T47D (cell line): ENCODE measurements at regions not wholly inside any gene's neighbourhood (a gene's known extent, or its start where the extent isn't known, plus 50 kb on each side); places are given as distances from the start of the nearest gene placed in this dataset.
"Not testable (repeated sequence)": the region's sequence is repeated elsewhere in the genome, so short reads cannot be mapped to it uniquely, and the experiment has no call there.

Source experiments
- DNase-seq, 2 experiments: peaks; one replicate each; pipeline versions ENCODE4 v3.0.0 to v3.0.0-alpha.2; 2011 to 2012; ENCODE audit warnings: low read depth in 1 of 2, low spot score in 1 of 2
- JUND ChIP-seq: IDR thresholded peaks from 2 replicates; pipeline ENCODE4 v1.6.1; 2012; ENCODE audit warnings: low read depth
- in situ Hi-C: cut with HindIII; loops from 2 replicates; pipeline ENCODE4 v1.10.0; 2016; ENCODE audit warnings: low sequenced_read_pairs, low pct_unique_long_range_greater_than_20kb

DNA sequence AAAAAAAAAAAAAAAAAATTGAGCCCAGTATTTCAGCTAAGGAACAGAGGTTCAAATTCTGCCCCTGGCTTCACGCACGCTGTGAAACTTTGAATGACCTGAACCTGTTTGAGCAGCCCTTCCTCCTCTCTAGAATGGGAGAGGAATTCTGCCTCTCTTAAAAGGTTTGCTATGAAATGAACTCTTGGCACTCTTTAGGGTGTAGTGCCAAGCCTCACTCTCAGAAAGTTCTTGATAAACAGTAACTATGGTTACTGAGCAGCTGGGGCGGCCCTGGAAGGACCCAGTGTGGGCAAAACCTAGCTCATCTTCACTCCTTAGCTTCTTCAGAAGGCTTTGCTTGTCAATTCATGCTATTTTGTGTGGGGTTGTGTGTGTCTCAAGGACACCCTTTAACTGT lies 73.7 kb downstream of the GEMIN8 start:
- in situ Hi-C loops: no loop called here
- TF ChIP-seq JUND: no peak
- no peak for DNase-seq

DNA sequence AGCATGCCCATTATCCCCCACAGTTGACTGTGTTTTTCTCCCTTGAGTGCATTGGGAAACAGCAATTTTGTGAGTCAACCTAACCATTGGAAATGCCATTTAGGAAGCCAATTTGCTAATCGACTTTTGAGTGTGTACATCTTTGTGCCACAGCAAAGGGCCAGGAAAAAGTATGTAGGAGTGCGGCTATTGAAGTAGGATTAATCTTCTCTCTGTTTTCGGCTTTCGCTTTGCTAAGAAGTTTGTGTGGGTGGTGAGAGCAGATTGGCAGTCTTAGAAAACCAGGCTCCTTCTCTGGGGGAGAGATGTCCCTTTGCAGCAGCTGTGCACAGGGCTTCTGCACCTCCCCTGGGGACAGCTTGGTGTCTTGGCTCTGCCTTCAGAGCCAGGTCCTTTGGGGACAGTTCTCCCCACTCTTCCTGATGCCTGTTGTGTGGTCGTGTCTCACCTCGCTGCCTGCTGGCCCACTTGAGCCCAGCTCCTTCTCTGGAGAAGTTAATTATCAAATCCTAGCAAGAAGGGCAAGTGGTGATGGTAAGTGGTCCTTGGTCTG lies 74.5 kb downstream of the GEMIN8 start:
- no peak for DNase-seq
- in situ Hi-C loops: no loop called here
- no peak for TF ChIP-seq JUND

DNA sequence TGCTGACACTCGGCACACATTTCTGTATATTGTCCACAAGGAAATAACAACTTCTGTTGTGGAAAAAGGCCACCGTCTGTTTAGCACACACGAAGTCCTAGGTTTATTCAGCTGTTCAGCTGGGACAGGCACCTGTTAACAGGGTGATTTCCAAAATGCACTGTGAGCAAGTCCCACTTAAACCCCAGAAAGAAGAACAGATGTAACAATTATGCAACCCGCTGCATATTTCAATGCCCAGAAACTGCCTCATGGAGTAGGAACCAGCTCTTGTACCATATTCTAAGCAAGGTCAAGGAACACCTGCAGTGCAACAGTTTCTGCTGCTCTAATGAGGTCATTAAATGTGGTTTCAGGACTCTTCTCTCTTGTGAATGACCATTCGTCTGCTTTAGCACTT lies 77.1 kb downstream of the GEMIN8 start:
- no peak for TF ChIP-seq JUND
- DNase-seq: no peak
- in situ Hi-C loops: no loop called here

- DNase-seq, in situ Hi-C loops: not testable (repeated sequence)
These were observed 83.5 kb downstream of the GEMIN8 start for GRCh38 chrX:13946223-13946622.

DNA sequence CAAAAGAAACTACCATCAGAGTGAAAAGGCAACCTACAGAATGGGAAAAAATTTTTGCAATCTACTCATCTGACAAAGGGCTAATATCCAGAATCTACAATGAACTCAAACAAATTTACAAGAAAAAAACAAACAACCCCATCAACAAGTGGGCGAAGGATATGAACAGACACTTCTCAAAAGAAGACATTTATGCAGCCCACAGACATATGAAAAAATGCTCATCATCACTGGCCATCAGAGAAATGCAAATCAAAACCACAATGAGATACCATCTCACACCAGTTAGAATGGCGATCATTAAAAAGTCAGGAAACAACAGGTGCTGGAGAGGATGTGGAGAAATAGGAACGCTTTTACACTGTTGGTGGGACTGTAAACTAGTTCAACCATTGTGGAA lies 83.9 kb downstream of the GEMIN8 start:
- in situ Hi-C loops, DNase-seq: not testable (repeated sequence)

- in situ Hi-C loops: no loop called here
- no peak for TF ChIP-seq JUND
- DNase-seq: no peak
These were observed 89.0 kb downstream of the GEMIN8 start for GRCh38 chrX:13940671-13941070.

DNA sequence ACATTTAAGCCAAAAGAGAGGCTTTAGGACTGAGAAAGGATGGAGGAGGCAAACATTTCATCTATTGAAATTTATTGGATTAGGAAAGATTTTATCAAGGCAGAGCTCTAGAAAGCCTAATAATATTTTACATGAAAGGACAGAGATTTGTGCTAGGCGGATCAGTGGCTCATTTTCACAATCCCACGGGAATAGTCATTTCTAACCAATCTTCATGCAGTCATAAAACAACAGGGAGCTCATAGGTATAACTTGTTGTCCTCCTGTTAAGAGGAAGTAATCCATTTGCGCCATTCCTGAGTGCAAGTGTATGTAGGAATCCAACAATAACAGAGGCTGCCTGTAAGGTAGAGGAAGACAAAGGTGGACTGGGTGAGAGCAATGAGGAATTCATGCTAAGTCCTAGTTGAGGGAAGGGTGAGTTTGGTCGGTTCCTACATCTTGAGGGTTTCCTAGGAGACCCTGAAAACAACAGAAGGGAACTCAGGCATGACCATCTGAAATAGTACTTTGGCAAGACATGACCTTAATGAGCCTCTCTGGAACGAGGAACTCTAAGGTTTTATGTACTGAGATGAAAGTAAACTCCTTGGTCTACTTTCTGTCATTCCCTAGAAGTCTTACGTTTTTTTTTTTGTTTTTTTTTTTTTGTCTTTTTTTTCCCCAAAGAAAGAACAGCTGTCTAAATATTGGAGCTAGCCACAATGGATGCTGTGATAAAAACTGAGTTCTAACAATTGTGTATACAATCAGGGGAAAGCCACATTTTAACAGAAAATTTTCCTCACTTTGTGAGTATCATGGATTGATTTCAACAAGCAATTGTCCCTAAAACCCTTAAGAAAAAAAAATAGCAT lies 89.7 kb downstream of the GEMIN8 start:
- in situ Hi-C loops: no loop called here
- no peak for DNase-seq
- no peak for TF ChIP-seq JUND

DNA sequence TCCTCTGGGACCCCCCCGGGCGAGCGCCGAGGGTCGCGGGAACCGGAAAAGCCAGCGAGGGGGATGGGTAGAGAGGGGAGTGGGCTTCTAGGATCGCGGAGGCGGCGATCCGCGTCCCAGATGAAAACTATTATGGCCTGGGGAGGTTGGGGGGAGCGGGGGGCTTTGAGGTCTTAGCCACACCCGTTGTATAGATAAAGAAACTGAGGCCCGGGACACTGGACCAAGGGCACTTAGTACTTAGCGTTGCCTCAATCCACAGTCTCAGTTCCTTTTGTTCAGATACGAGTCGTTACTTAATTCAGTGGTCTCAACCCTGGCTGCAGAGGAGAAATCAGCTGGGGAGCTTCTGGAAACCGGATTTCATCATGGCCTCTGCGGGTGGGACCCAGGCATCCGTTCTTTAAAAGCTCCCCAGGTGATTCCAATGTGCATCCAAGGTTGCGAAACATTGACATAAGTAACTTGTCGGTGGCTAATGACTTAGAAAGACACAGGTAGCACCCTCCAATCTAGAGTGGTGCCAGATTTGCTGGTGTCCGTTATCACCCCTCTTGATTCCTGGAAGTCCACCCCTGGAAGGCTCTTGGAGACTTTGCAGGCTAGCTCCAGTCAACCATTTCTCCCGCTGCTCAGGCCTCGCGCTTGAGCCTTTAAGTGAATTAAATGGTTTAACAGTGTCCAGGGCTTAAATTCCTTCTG lies 90.7 kb downstream of the GEMIN8 start:
- in situ Hi-C loops: no loop called here
- no peak for DNase-seq

DNA sequence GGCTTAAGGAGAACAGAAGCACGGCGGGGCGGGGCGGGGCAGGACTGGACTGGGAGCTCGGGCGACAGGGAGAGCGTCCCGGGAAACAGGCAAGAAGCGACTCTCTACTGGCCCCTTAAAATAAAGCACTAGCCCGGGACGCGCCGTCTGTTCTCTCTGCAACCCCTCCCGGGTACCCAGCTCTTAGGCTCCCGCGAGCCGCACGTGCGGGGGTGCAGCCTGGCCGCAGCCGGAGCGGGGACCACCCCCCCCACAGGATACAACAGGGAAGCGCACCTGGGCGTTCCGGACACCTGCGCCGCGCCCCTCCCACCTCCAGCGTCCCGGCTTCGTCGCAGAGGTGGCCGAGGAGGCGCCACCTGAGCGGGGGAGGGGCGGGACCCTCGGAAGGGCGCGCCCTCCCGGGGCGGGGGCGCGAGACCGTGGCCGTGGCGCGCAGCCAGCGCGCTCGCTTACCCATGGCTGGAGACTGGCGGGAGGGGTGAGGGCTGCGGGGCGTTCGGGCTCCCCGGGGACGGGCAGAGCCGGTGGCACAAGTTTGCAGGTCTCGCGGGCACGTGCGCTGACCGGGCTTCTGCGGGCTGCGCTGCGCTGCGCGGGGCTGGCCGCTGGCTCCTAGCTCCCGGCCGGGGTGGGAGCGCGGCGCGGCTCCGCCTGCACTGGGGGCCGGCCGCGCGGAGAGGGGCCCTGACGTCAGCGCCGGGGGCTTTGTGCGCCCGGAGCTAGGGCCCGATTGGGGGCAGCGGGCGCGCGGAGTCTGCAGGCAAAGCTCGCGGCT lies 91.5 kb downstream of the GEMIN8 start:
- in situ Hi-C loops: no loop called here
- peak; percentile 61 to 76 for DNase-seq
- no peak for TF ChIP-seq JUND

More for the DNA sequence above, 90.7 kb downstream of the GEMIN8 start:
- no peak for TF ChIP-seq JUND

GRCh38 chrX:13937370-13938050 lies 92.2 kb downstream of the GEMIN8 start:
- no peak for TF ChIP-seq JUND
- in situ Hi-C loops: no loop called here
- no peak for DNase-seq

DNA sequence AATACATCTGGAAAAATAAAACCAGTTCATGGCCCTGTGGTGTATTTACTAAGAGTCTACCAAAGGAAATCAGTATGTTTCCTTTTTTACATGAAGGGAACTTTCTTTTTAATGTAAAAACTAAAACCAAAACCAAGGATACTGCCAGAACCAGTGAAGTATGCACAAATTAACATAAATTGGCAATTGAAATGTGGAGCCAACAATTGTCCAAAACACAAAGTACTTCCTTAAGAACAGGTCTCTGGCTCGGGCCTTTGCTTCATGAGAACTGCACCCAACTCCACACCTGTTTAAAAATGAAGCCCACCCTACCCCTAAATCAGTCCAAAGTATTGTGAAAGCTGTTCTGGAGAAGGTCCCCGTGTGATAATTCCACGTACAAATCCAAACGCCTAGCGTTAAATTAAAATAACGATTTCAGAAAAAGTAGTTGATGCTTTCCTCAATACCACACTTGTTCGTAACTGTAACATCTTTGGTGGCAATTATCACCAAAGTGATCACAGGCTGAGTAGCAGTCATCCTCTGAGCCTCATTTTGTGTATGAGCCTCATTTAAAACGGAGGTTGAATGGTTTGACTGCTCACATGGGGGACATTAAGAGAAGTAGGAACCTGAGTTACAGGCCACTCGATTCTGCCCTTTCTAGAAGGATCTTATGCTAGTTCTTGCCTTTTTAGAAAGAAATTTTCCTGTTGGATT lies 93.0 kb downstream of the GEMIN8 start:
- no peak for DNase-seq
- no peak for TF ChIP-seq JUND
- in situ Hi-C loops: no loop called here
